Mesenchymal stem cell (in vitro differentiated cells and primary cell): ENCODE measurements at regions not wholly inside any gene's neighbourhood (a gene's known extent, or its start where the extent isn't known, plus 50 kb on each side); places are given as distances from the start of the nearest gene placed in this dataset.

ENCODE experiments used
- DNase-seq: peaks from one replicate; pipeline ENCODE4 v3.0.0-alpha.2; 2013
- H2AFZ ChIP-seq: one replicate; pipeline ENCODE4 v1.6.1; 2013; ENCODE audit warnings: low read depth, mild to moderate bottlenecking, control low read depth, inconsistent platforms, low read length, moderate library complexity
- H2AK5ac ChIP-seq: 2 replicates; pipeline ENCODE4 v1.6.1; 2013; ENCODE audit warnings: low read length, moderate library complexity, mild to moderate bottlenecking, inconsistent platforms; ENCODE audit not compliant: severe bottlenecking
- H2BK120ac ChIP-seq: one replicate; pipeline ENCODE4 v1.6.1; 2013; ENCODE audit warnings: low read depth, mild to moderate bottlenecking, inconsistent platforms, low read length, moderate library complexity
- H2BK12ac ChIP-seq, 2 experiments: one replicate each; pipeline ENCODE4 v1.6.1; 2013; ENCODE audit warnings: inconsistent platforms in 2 of 2, low read length in 2 of 2, mild to moderate bottlenecking in 2 of 2, moderate library complexity in 2 of 2, control low read depth in 1 of 2
- H2BK15ac ChIP-seq: one replicate; pipeline ENCODE4 v1.6.1; 2013; ENCODE audit warnings: mild to moderate bottlenecking, low read depth, inconsistent platforms; ENCODE audit not compliant: poor library complexity, severe bottlenecking
- H2BK5ac ChIP-seq: 2 replicates; pipeline ENCODE4 v1.6.1; 2013; ENCODE audit warnings: low read depth, mild to moderate bottlenecking, low read length, control low read depth, inconsistent platforms; ENCODE audit not compliant: poor library complexity, severe bottlenecking
- H3K14ac ChIP-seq, 2 experiments: one replicate each; pipeline ENCODE4 v1.6.1; 2013; ENCODE audit warnings: inconsistent platforms in 2 of 2, low read length in 2 of 2, control low read depth in 1 of 2, mild to moderate bottlenecking in 1 of 2, moderate library complexity in 1 of 2
- H3K18ac ChIP-seq, 2 experiments: one replicate each; pipeline ENCODE4 v1.6.1; 2013; ENCODE audit warnings: inconsistent platforms in 2 of 2, low read length in 2 of 2, control low read depth in 1 of 2, low read depth in 1 of 2, mild to moderate bottlenecking in 1 of 2
- H3K23ac ChIP-seq, 2 experiments: one replicate each; pipeline ENCODE4 v1.6.1; 2013; ENCODE audit warnings: inconsistent platforms in 2 of 2, low read length in 2 of 2, mild to moderate bottlenecking in 2 of 2, moderate library complexity in 2 of 2, control low read depth in 1 of 2
- H3K27ac ChIP-seq: 2 replicates; pipeline ENCODE4 v1.5.1; 2013; ENCODE audit warnings: mild to moderate bottlenecking, moderate library complexity, low read length, control low read depth, inconsistent platforms; ENCODE audit not compliant: poor library complexity, severe bottlenecking
- H3K27me3 ChIP-seq, 2 experiments: 2 replicates each; pipeline versions ENCODE4 v1.6.1 to v1.7.0; 2013; ENCODE audit warnings: low read length in 2 of 2, mild to moderate bottlenecking in 2 of 2, moderate library complexity in 2 of 2, control low read depth in 1 of 2, inconsistent platforms in 1 of 2; ENCODE audit not compliant: control insufficient read depth in 1 of 2, insufficient read depth in 1 of 2
- H3K36me3 ChIP-seq, 2 experiments: 2 replicates each; pipeline versions ENCODE4 v1.6.1 to v1.7.0; 2013; ENCODE audit warnings: low read length in 2 of 2, control low read depth in 1 of 2, inconsistent platforms in 1 of 2, low read depth in 1 of 2, mild to moderate bottlenecking in 1 of 2; ENCODE audit not compliant: insufficient read depth in 2 of 2, control insufficient read depth in 1 of 2
- H3K4ac ChIP-seq, 2 experiments: one replicate each; pipeline ENCODE4 v1.6.1; 2013; ENCODE audit warnings: inconsistent platforms in 2 of 2, low read length in 2 of 2, mild to moderate bottlenecking in 2 of 2, moderate library complexity in 2 of 2, control low read depth in 1 of 2, low read depth in 1 of 2
- H3K4me1 ChIP-seq: 2 replicates; pipeline ENCODE4 v1.6.1; 2013; ENCODE audit warnings: low read depth, low read length, control low read depth; ENCODE audit not compliant: control insufficient read depth, insufficient read depth
- H3K4me2 ChIP-seq: 2 replicates; pipeline ENCODE4 v1.6.1; 2013; ENCODE audit warnings: low read length, mild to moderate bottlenecking, inconsistent platforms; ENCODE audit not compliant: poor library complexity, severe bottlenecking
- H3K4me3 ChIP-seq, 2 experiments: 2 replicates each; pipeline versions ENCODE4 v1.5.1 to v1.7.0; 2013; ENCODE audit warnings: low read length in 2 of 2, mild to moderate bottlenecking in 2 of 2, control low read depth in 1 of 2, low read depth in 1 of 2; ENCODE audit not compliant: insufficient read depth in 1 of 2
- H3K79me1 ChIP-seq: replicated peaks from 2 replicates; pipeline ENCODE4 v1.6.1; 2013; ENCODE audit warnings: mild to moderate bottlenecking, control low read depth, low read length, inconsistent platforms; ENCODE audit not compliant: poor library complexity, severe bottlenecking
- H3K9ac ChIP-seq: 2 replicates; pipeline ENCODE4 v1.7.0; 2013; ENCODE audit warnings: mild to moderate bottlenecking, low read length, moderate library complexity
- H3K9me3 ChIP-seq: 2 replicates; pipeline ENCODE4 v1.7.0; 2013; ENCODE audit warnings: mild to moderate bottlenecking, low read length; ENCODE audit not compliant: control insufficient read depth
- H4K8ac ChIP-seq: one replicate; pipeline ENCODE4 v1.6.1; 2013; ENCODE audit warnings: inconsistent platforms, mild to moderate bottlenecking, low read length, moderate library complexity
- H4K91ac ChIP-seq: one replicate; pipeline ENCODE4 v1.6.1; 2013; ENCODE audit warnings: mild to moderate bottlenecking, low read length, inconsistent platforms
- WGBS: methylation state at CpG from one replicate; pipeline ENCODE4 v1.1.7; 2013; ENCODE audit warnings: mixed read lengths; 5-methylcytosine and 5-hydroxymethylcytosine counted together

- Histone ChIP-seq H3K79me1 (no peaks in the 10 kb centered on the region), H3K9ac (no peak overlapping the region), H3K9me3 (peaks cover 7% of the 10 kb centered on the region), H3K14ac (no peak overlapping the region), H3K4ac (no peak overlapping the region), H3K4me1 (no peaks in the 10 kb centered on the region), H2BK5ac (no peak overlapping the region), H4K8ac (no peak overlapping the region), H2BK12ac (no peak overlapping the region), H3K27ac (no peak overlapping the region), H3K23ac (no peak overlapping the region), H2AFZ (no peak overlapping the region), H3K18ac (no peak overlapping the region), H3K4me2 (no peak overlapping the region), H2BK120ac (no peak overlapping the region), H4K91ac (no peak overlapping the region), H3K4me3 (no peak overlapping the region), H2BK15ac (no peak overlapping the region), H3K27me3 (peaks cover 0 to 15% of the 10 kb centered on the region in 2 experiments), H3K36me3 (no peaks in the 10 kb centered on the region), H2AK5ac (no peak overlapping the region)
- WGBS: 80% methylated on average over 5 of the region's 5 CpGs
- DNase-seq: no peak
Measured at GRCh38 chr5:82749461-82749820, 327.8 kb downstream of the TMEM167A start.

- Histone ChIP-seq H3K79me1 (no peaks in the 10 kb centered on the region), H3K4ac (no peak overlapping the region), H3K9me3 (peaks cover 7% of the 10 kb centered on the region), H3K18ac (no peak overlapping the region), H2AK5ac (no peak overlapping the region), H2BK15ac (no peak overlapping the region), H3K4me2 (no peak overlapping the region), H3K27ac (no peak overlapping the region), H3K4me3 (no peak overlapping the region), H4K8ac (no peak overlapping the region), H3K4me1 (no peaks in the 10 kb centered on the region), H2AFZ (no peak overlapping the region), H3K27me3 (peaks cover 0 to 15% of the 10 kb centered on the region in 2 experiments), H3K36me3 (no peaks in the 10 kb centered on the region), H3K23ac (no peak overlapping the region), H3K9ac (no peak overlapping the region), H2BK120ac (no peak overlapping the region), H3K14ac (no peak overlapping the region), H2BK5ac (no peak overlapping the region), H2BK12ac (no peak overlapping the region), H4K91ac (no peak overlapping the region)
- 79% methylated on average over 5 of the region's 8 CpGs for WGBS
- no peak for DNase-seq
Measured at GRCh38 chr5:82748688-82749460, 328.3 kb downstream of the TMEM167A start.

- peaks cover 7% of the 10 kb centered on the region for H3K9me3 ChIP-seq
- no peak overlapping the region for H4K8ac ChIP-seq
- H3K4me2 ChIP-seq: no peak overlapping the region
- H3K36me3 ChIP-seq: no peaks in the 10 kb centered on the region
- 92% methylated on average over 2 of the region's 2 CpGs for WGBS
- no peak overlapping the region for H3K18ac ChIP-seq
- no peak overlapping the region for H3K9ac ChIP-seq
- no peak overlapping the region for H4K91ac ChIP-seq
- no peak overlapping the region for H2AK5ac ChIP-seq
- no peak overlapping the region for H2BK5ac ChIP-seq
- no peak overlapping the region for H2BK120ac ChIP-seq
- H3K14ac ChIP-seq: no peak overlapping the region
- H3K27ac ChIP-seq: no peak overlapping the region
- no peaks in the 10 kb centered on the region for H3K4me1 ChIP-seq
- no peaks in the 10 kb centered on the region for H3K79me1 ChIP-seq
- no peak overlapping the region for H3K4ac ChIP-seq
- no peak overlapping the region for H3K23ac ChIP-seq
- no peak overlapping the region for H2AFZ ChIP-seq
- H2BK15ac ChIP-seq: no peak overlapping the region
- no peak overlapping the region for H3K4me3 ChIP-seq
- peaks cover 0 to 15% of the 10 kb centered on the region in 2 experiments for H3K27me3 ChIP-seq
- no peak overlapping the region for H2BK12ac ChIP-seq
- no peak for DNase-seq
Measured at GRCh38 chr5:82747986-82748385, 329.2 kb downstream of the TMEM167A start.

- WGBS: 85% methylated on average over 2 of the region's 2 CpGs
Measured at GRCh38 chr5:82745016-82745415, 332.2 kb downstream of the TMEM167A start.

More at GRCh38 chr5:82745016-82745415, 332.2 kb downstream of the TMEM167A start:
- no peak overlapping the region for H4K91ac ChIP-seq
- no peak overlapping the region for H3K23ac ChIP-seq
- H4K8ac ChIP-seq: no peak overlapping the region
- no peak overlapping the region for H3K14ac ChIP-seq
- no peak overlapping the region for H3K4me3 ChIP-seq
- H2BK120ac ChIP-seq: no peak overlapping the region
- no peak overlapping the region for H2BK12ac ChIP-seq
- no peak for DNase-seq
- no peak overlapping the region for H3K9ac ChIP-seq
- no peak overlapping the region for H2BK5ac ChIP-seq
- H2AK5ac ChIP-seq: no peak overlapping the region
- H2BK15ac ChIP-seq: no peak overlapping the region
- H3K79me1 ChIP-seq: no peaks in the 10 kb centered on the region
- no peak overlapping the region for H2AFZ ChIP-seq
- H3K18ac ChIP-seq: no peak overlapping the region
- no peaks in the 10 kb centered on the region for H3K36me3 ChIP-seq
- H3K27ac ChIP-seq: no peak overlapping the region
- H3K27me3 ChIP-seq: peaks cover 0 to 15% of the 10 kb centered on the region in 2 experiments
- H3K9me3 ChIP-seq: no peaks in the 10 kb centered on the region
- H3K4me2 ChIP-seq: no peak overlapping the region
- H3K4me1 ChIP-seq: no peaks in the 10 kb centered on the region
- no peak overlapping the region for H3K4ac ChIP-seq
